ENCODE measurements at regions not wholly inside any gene's neighbourhood (a gene's known extent, or its start where the extent isn't known, plus 50 kb on each side); places are given as distances from the start of the nearest gene placed in this dataset.

DNA sequence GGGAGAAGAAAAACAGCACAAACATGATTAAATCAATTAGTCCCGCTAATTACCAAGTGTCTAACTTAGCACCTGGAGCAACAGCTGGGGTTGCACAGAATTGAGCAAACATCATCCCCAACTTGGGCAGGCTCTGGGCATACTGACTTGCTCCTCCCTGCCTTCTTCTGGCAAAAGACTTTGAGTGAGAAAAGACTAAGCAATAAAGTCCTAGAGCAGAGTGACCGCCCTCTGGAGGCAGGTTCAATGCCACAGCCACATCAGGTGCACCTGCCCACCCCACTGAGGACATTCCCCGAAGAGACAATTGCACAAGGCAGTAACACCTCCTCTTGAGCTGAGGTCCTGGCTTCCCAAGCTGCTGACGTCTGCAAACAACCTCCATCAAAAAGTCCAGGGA, 358.3 kb downstream of the SOX9 start:
- ChIA-PET POLR2A (no interaction called here), CTCF (no interaction called here)
- no peak for DNase-seq (ENCODE audit: low read depth, low spot score)
- H3K4me3 ChIP-seq (ENCODE audit: low read depth, low read length): no peak overlapping the region
- TF ChIP-seq, protein P1, sequence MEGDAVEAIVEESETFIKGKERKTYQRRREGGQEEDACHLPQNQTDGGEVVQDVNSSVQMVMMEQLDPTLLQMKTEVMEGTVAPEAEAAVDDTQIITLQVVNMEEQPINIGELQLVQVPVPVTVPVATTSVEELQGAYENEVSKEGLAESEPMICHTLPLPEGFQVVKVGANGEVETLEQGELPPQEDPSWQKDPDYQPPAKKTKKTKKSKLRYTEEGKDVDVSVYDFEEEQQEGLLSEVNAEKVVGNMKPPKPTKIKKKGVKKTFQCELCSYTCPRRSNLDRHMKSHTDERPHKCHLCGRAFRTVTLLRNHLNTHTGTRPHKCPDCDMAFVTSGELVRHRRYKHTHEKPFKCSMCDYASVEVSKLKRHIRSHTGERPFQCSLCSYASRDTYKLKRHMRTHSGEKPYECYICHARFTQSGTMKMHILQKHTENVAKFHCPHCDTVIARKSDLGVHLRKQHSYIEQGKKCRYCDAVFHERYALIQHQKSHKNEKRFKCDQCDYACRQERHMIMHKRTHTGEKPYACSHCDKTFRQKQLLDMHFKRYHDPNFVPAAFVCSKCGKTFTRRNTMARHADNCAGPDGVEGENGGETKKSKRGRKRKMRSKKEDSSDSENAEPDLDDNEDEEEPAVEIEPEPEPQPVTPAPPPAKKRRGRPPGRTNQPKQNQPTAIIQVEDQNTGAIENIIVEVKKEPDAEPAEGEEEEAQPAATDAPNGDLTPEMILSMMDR (IDR thresholded peaks at IDR 0.05; ENCODE audit: insufficient read depth, low read length, missing control alignments): no peak

DNA sequence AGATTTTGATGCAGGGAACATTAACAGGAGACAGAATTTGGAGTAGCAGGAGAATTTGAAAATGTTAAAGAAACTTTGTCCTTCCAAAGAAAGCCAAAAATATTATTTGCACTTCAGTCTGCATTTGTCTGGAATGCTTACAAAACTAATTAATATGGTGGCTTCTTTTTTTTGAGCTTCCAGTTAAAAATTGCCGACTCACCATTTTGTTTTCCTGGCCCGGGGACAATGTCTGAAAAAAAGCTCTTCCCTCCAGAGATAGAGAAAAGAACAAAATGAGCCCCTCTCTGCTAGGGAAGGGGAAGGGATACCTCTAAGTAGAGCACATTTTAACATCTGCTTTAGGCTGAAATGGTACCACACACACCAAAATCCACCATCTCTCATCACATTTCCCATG, 360.8 kb downstream of the SOX9 start:
- no peak overlapping the region for H3K4me3 ChIP-seq (ENCODE audit: low read depth, low read length)
- TF ChIP-seq, protein P1 (IDR thresholded peaks at IDR 0.05; ENCODE audit: insufficient read depth, low read length, missing control alignments): no peak
- ChIA-PET POLR2A (no interaction called here), CTCF (no interaction called here)
- no peak for DNase-seq (ENCODE audit: low read depth, low spot score)

DNA sequence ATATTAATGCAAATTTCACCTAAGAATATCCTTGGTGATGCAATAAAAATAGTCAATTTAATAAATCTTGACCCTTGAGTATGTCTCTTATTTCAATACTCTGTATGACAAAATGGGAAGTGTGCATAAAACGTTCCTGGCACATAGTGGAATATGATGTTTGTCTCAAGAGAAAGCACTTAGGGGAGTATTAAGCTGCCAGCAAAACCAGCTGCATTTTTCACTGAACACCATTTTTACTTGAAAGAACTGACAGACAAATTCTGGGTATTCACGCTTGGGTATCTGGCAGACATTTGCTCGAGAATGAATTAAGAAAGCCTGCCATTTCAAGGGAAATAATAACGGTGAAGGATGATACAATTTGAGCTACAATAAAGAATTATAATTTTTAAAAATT, 364.8 kb downstream of the SOX9 start:
- DNase-seq (ENCODE audit: low read depth, low spot score): no peak
- POLR2A ChIA-PET: no interaction called here
- TF ChIP-seq, protein P1 (IDR thresholded peaks at IDR 0.05; ENCODE audit: insufficient read depth, low read length, missing control alignments): no peak
- CTCF ChIA-PET: interaction anchor here (1.8 kb wide), 1 partner anchor 16 kb away, joined by 5 read pairs; no protein-coding TSS in a partner anchor
- no peak overlapping the region for H3K4me3 ChIP-seq (ENCODE audit: low read depth, low read length)

DNA sequence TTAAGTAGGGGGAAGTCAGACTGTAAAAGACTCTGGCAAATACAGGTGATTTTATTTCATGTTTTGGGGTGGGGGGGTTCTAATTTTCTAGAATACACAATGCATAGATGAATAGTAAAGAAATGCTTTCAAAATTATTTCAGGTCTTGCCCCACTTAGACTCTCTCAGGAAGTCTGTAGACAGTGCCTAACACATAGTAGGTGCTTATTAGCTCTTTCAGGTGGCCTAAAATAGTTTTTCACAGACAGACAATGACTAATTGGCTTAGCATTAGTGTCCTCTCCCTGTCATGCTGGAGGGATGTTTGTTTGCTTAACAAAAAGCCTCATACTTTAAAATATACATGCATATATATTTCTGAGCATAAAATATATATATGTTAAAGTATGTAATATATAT, 366.0 kb downstream of the SOX9 start:
- TF ChIP-seq, protein P1 (IDR thresholded peaks at IDR 0.05; ENCODE audit: insufficient read depth, low read length, missing control alignments): no peak
- no peak overlapping the region for H3K4me3 ChIP-seq (ENCODE audit: low read depth, low read length)
- ChIA-PET CTCF (interaction anchor here (1.8 kb wide), 1 partner anchor 17 kb away, joined by 5 read pairs; no protein-coding TSS in a partner anchor), POLR2A (no interaction called here)
- DNase-seq (ENCODE audit: low read depth, low spot score): no peak

DNA sequence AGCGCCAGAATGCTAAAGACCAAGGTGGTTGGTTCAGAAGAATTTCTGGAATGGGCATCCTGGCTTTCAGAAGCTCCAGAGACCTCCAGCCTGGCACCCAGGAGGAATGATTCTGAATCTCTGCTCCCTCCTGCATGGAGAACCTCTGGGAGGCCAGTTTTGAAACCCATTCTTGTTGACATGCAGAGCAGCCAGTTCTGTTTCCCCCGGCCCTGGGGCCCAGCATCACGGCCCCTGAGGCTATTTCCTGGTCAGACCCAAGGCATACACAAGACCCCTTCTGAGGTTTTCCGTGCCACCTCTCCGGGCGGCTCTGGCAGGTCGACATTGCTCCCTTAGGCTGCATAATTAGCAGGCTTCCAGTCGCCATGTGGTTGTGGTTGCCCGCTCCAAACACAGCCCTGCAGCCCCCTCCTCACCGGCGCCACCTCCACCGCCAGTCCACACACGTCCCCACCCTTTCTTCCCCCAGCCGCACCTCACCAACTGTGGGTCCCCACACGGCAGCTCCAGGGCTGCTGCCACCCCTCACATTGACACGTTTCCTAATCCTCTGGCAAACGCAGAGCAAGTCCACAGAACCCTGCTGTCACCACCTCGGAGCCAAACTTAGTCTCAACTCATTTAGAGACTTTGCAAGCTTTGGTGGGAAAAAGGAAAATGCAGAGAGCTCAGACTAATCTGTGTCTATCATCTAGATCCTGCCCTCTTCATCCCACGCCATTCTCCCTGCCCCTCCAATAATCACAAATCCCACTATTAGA, 367.1 kb downstream of the SOX9 start:
- ChIA-PET CTCF (interaction anchor here (0.5 to 1.7 kb wide), 3 partner anchors 8 to 890 kb away, joined by 3 to 4 read pairs (median 3); no protein-coding TSS in a partner anchor), POLR2A (no interaction called here)
- H3K4me3 ChIP-seq (ENCODE audit: low read depth, low read length): no peak overlapping the region
- TF ChIP-seq, protein P1 (IDR thresholded peaks at IDR 0.05; ENCODE audit: insufficient read depth, low read length, missing control alignments): no peak
- DNase-seq (ENCODE audit: low read depth, low spot score): no peak

DNA sequence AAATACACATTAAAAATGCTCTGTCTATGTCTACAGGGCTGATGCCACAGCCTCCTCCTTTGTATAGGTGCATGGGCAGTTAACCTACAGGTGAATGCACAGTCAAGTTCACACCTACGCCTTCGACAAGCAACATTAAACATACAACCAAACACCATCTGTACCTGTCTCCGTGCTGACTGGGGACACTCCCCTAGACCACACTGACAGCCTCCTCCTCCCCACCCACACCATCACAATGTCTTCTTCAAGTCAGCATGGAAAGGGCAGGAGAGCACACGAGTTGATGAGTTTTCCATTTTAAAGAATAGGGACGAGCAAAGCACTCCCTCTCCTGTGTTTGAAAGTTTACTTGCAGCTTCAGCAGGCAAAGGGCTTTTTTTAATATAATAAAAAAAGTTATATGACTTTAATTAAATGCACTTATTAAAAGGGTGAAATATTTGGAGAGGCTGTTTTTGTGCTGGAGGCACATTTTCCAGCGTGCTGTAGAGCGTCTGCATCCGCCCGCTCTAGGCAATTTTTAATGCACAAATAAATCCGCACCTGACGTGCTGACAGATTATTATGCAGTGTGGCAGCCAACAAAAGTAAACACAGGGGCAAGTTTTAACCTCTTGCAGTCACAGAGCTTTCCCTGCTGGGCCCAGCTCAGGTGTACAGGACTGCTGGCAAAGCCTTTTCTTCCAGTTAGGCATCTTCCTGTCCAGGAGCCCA, 367.9 kb downstream of the SOX9 start:
- TF ChIP-seq, protein P1 (IDR thresholded peaks at IDR 0.05; ENCODE audit: insufficient read depth, low read length, missing control alignments): no peak
- ChIA-PET POLR2A (no interaction called here), CTCF (interaction anchor here (1.3 to 1.7 kb wide), 2 partner anchors 9 to 15 kb away, joined by 3 to 4 read pairs; no protein-coding TSS in a partner anchor)
- no peak for DNase-seq (ENCODE audit: low read depth, low spot score)
- H3K4me3 ChIP-seq (ENCODE audit: low read depth, low read length): no peak overlapping the region
